ENCODE measurements at regions not wholly inside any gene's neighbourhood (a gene's known extent, or its start where the extent isn't known, plus 50 kb on each side); places are given as distances from the start of the nearest gene placed in this dataset.
A peak's percentile ranks its signal among the peaks of the same experiment; 100 is the strongest.
"Not testable (repeated sequence)": the region's sequence is repeated elsewhere in the genome, so short reads cannot be mapped to it uniquely, and the experiment has no call there.

DNA sequence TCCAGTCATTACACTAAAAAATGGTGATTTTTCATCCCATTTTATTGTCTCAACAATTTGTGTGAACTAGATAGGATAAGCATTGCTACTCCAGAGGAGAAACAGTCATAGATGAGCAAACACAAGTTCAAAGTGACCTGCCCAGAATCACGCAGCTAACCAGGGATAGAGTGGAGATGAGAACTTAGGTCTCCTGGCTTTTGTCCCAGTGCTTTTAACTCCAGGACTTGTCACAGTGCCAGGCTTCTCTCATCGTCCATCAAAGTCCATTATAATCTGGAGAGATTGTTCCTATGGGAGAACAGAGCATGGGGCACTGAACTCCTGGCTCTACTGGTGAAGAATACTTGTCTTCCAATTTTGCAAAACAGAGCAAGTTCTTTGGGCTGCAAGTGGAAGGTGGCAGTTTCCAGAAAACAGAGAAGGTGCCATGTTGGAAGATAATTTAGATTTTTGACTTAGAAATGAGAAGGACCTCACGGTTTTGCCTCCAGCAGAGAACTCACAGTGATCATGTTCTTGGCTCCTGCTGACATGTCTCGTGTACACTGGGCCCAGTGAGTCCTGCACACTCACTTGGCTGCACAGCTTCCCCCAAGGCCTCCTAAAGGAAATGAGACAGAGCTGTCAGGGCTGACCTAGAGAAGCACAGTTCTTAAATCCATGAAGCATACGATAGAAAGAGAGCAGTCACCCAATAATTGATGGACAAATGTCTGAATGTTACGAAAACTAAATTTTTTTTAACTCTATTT lies 322.9 kb upstream of the NRP1 start:
- TF ChIP-seq, protein P1, sequence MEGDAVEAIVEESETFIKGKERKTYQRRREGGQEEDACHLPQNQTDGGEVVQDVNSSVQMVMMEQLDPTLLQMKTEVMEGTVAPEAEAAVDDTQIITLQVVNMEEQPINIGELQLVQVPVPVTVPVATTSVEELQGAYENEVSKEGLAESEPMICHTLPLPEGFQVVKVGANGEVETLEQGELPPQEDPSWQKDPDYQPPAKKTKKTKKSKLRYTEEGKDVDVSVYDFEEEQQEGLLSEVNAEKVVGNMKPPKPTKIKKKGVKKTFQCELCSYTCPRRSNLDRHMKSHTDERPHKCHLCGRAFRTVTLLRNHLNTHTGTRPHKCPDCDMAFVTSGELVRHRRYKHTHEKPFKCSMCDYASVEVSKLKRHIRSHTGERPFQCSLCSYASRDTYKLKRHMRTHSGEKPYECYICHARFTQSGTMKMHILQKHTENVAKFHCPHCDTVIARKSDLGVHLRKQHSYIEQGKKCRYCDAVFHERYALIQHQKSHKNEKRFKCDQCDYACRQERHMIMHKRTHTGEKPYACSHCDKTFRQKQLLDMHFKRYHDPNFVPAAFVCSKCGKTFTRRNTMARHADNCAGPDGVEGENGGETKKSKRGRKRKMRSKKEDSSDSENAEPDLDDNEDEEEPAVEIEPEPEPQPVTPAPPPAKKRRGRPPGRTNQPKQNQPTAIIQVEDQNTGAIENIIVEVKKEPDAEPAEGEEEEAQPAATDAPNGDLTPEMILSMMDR (conservative IDR thresholded peaks at IDR 0.05; ENCODE audit: low read length), result no peak
- no peak overlapping the region for H3K4me3 ChIP-seq (ENCODE audit: low read length)
- DNase-seq (ENCODE audit: low read depth), result no peak

DNA sequence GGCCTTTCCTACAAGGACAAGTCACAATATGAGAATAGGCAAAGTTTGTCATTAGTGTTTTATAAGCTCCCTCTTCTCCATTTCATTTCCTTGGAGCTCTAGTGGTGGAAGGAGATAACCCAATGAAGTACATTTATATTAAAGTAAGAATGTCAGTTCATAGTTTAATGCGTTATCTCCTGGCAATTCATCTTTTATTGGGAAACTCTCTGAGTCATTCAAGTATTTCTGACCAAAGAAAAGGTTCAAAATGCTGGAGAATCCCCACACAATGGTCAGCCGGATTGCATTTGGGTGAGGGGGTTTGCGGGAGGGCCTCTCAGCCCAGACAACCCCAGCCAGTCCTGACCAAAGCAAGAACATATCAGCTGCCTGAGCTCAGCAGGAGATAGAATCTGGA lies 321.5 kb upstream of the NRP1 start:
- no peak overlapping the region for H3K4me3 ChIP-seq (ENCODE audit: low read length)
- TF ChIP-seq, protein P1 (conservative IDR thresholded peaks at IDR 0.05; ENCODE audit: low read length), result no peak
- no peak for DNase-seq (ENCODE audit: low read depth)

DNA sequence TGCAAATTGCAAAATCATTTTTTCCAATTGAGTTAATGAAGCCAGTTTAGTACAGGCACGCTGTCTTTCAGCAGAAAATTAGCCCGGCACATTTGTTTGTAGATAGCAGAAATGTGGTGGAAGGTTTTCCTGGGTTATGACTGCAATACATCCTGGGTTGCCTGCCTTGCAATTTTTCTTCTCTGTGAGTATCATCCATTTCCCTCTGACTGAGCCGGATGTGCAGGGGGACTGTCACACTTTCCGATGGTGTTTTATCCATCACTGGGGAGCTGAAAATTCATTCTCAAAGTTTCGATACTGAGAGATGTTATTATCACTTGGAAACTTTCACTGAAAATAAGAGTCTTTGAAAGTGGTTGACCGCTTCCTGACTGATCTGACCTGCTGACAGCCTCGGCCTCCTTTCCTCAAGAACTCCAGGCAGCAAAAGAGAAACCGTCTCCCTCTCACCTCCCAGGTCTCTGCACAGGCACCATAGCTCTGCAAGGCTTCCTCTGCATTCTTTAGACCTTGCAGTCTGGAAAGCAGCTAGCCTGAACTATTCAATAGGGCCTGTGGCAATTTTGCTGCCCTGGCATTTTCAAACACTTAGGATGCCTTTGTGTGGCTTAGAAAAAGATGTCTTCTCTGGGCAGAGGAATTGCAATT lies 320.8 kb upstream of the NRP1 start:
- no peak for DNase-seq (ENCODE audit: low read depth)
- TF ChIP-seq, protein P1 (conservative IDR thresholded peaks at IDR 0.05; ENCODE audit: low read length), result no peak
- H3K4me3 ChIP-seq (ENCODE audit: low read length), result no peak overlapping the region

DNA sequence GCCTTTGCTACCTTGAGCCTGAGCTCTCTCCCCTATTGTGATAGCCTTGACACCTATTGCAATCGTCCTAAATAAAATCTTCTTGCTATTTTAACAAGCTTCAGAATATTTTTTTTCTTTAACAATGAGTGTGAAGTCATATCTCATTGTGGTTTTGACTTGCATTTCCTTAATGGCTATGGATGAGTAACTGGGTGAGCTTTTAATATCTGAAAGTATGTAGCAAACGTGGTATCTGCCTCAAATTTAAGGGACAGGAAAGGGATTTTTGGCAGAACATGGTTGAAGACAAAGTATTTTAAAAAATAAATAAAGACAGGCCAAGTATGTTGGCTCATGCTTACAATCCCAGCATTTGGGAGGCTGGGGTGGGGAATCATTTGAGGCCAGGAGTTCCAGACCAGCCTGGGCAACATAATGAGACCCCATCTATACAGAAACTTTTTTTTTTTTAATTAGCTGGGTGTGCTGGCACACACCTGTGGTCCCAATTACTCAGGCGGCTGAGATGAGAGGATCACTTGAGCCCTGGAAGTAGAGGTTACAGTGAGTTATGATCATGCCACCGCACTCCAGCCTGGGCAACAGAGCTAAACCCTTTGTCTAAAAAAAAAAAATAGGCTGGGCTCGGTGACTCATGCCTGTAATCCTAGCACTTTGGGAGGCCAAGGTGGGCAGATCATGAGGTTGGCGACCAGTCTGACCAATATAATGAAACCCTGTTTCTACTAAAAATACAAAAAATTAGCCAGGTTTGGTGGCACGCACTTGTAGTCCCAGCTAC lies 319.3 kb upstream of the NRP1 start:
- TF ChIP-seq, protein P1 (conservative IDR thresholded peaks at IDR 0.05; ENCODE audit: low read length), result no peak
- DNase-seq (ENCODE audit: low read depth), result peak; percentile 93
- H3K4me3 ChIP-seq (ENCODE audit: low read length), result no peak overlapping the region

DNA sequence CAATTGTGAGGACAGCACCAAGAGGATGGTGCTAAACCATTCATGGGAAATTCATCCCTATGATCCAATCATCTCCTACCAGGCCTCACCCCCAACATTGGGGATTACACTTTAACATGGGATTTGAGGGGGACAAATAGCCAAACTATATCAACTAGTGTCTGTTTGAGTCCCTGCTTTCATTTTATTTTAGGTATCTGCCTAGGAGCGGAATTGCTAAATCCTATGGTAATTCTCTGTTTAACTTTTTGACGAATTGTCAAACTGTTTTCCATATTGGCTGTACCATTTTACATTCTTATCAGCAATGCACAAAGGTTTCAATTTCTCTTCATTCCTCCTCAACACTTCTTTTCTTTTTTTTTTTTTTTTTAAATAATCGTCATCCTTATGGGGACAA lies 318.4 kb upstream of the NRP1 start:
- TF ChIP-seq, protein P1 (conservative IDR thresholded peaks at IDR 0.05; ENCODE audit: low read length), result no peak
- no peak overlapping the region for H3K4me3 ChIP-seq (ENCODE audit: low read length)
- DNase-seq (ENCODE audit: low read depth), result no peak

DNA sequence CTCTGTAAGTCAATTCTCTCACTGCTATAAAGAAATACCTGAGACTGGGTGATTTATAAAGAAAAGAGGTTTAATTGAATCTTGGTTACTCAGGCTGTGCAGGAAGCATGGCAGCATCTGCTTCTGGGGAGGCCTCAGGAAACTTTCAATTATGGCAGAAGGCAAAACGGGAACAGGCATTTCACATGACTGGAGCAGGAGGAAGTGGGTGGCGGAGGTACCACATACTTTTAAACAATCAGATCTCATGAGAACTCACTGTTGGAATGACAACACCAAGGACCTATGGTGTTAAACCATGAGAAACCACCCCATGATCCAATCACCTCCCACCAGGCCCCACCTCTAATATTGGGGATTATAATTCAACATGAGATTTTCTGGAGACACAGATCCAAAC lies 315.7 kb upstream of the NRP1 start:
- DNase-seq (ENCODE audit: low read depth); H3K4me3 ChIP-seq (ENCODE audit: low read length): not testable (repeated sequence)

DNA sequence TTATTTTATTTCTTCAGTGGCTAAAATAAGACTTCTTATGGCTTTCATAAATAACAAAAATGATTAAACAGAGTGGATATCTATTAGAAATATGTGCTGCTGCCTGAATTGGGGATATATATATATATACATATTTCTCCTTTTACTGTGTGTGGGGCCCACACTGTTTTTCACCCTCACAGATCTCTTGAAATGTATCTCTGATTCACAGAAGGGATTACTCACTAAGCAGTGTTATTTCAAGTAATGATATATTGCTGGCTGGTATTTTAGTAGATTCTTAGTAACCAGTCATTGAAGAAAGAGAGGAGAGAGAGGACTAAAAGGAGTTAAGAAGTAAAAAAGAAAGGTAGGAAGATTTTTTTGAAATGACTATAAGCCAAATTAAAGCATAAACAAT lies 308.6 kb upstream of the NRP1 start:
- no peak overlapping the region for H3K4me3 ChIP-seq (ENCODE audit: low read length)
- DNase-seq (ENCODE audit: low read depth), result peak; percentile 63
- TF ChIP-seq, protein P1 (conservative IDR thresholded peaks at IDR 0.05; ENCODE audit: low read length), result no peak
